H1 (cell line): ENCODE measurements at regions not wholly inside any gene's neighbourhood (a gene's known extent, or its start where the extent isn't known, plus 50 kb on each side); places are given as distances from the start of the nearest gene placed in this dataset.

Source experiments
- EZH2 ChIP-seq: fragments of 200-600 bp; sonication (generic); IDR thresholded peaks from 2 replicates; pipeline ENCODE4 v1.7.1; 2012; ENCODE audit warnings: low read depth, mild to moderate bottlenecking, moderate library complexity, low read length, inconsistent platforms; ENCODE audit not compliant: severe bottlenecking
- RAD21 ChIP-seq, 2 experiments: IDR thresholded peaks in 1 of 2; conservative IDR thresholded peaks in 1 of 2; 2 replicates each; pipeline ENCODE4 v1.6.1; 2011; ENCODE audit warnings: low read depth in 2 of 2, low read length in 2 of 2, improper control_type of control experiment in 1 of 2, inconsistent platforms in 1 of 2, mild to moderate bottlenecking in 1 of 2, moderate library complexity in 1 of 2
- RFX5 ChIP-seq: IDR thresholded peaks from 2 replicates; pipeline ENCODE4 v1.6.1; 2011; ENCODE audit warnings: low read depth, low read length, improper control_type of control experiment, borderline replicate concordance
- SP1 ChIP-seq: IDR thresholded peaks from 2 replicates; pipeline ENCODE4 v1.6.1; 2011; ENCODE audit warnings: low read depth, low read length

DNA sequence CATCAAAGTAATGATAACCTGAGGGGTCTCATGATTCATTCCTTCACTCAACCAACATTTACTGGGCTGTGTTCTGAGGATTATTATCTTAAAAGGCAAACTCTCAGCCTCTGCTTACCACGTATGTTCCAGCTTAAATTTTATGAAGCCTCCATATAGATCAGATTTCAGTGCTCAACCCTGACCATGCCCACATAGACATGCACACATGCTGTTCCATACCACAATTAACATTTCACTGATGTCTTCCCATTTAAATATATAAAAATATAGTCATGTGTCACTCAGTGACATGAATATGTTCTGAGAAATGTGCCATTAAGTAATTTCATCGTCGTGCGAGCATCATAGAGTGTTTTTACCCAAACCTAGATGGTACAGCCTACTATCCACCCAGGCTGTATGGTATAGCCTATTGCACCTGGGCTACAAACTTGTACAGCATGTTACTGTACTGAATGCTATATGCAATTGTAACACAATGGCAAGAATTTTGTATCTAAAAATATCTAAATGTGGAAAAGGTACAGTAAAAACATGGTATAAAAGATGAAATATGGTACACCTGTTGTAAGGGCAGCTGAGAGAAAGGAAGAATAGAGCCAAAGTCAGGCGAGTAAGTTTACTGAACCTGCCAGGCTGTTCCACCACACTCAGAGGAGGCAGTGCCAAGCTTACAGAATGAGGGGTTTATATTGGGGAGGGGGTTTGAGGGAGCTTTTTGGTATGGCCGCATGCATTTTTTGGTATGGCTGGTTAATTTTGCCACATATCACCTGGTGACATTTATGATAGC lies 134.7 kb upstream of the ETV3 start:
- no peak for TF ChIP-seq SP1
- TF ChIP-seq EZH2, result no peak
- no peak for TF ChIP-seq RFX5
- no peak for TF ChIP-seq RAD21 (IDR thresholded peaks at IDR 0.05 in 1 of 2, conservative IDR thresholded peaks at IDR 0.05 in 1 of 2; ENCODE audit: low read depth in 2 of 2, low read length in 2 of 2)
